ENCODE measurements at regions not wholly inside any gene's neighbourhood (a gene's known extent, or its start where the extent isn't known, plus 50 kb on each side); places are given as distances from the start of the nearest gene placed in this dataset.

- H3K27ac ChIP-seq, result no peak overlapping the region
- WGBS, 2 donors, result 82 to 86% methylated on average over 3 of the region's 3 CpGs
- no peak overlapping the region for H3K4me3 ChIP-seq
- intact Hi-C loops (cut with DNase I), result no loop called here
- no peaks in the 10 kb centered on the region for H3K4me1 ChIP-seq
- no peaks in the 10 kb centered on the region for H3K36me3 ChIP-seq
- no peaks in the 10 kb centered on the region for H3K27me3 ChIP-seq
- no peak for DNase-seq
- no peaks in the 10 kb centered on the region for H3K9me3 ChIP-seq
- no peak for TF ChIP-seq POLR2A (IDR thresholded peaks at IDR 0.05)
- no peak for TF ChIP-seq CTCF (IDR thresholded peaks at IDR 0.05)
These were observed 137.3 kb upstream of the CLNK start for GRCh38 chr4:10821826-10822225.

- no peak overlapping the region for H3K27ac ChIP-seq
- no peaks in the 10 kb centered on the region for H3K9me3 ChIP-seq
- H3K36me3 ChIP-seq, result no peaks in the 10 kb centered on the region
- H3K4me3 ChIP-seq, result no peak overlapping the region
- no peak for DNase-seq
- TF ChIP-seq CTCF (IDR thresholded peaks at IDR 0.05) (no peak), POLR2A (IDR thresholded peaks at IDR 0.05) (no peak)
- 82 to 92% methylated on average over 8 of the region's 8 CpGs for WGBS, 2 donors
- H3K27me3 ChIP-seq, result no peaks in the 10 kb centered on the region
- H3K4me1 ChIP-seq, result no peaks in the 10 kb centered on the region
- intact Hi-C loops (cut with DNase I), result no loop called here
These were observed 132.0 kb upstream of the CLNK start for GRCh38 chr4:10816571-10816970.

GRCh38 chr4:10811991-10812390 is 127.4 kb upstream of the CLNK start:
- no peaks in the 10 kb centered on the region for H3K36me3 ChIP-seq
- intact Hi-C loops (cut with DNase I), result no loop called here
- H3K27ac ChIP-seq, result no peak overlapping the region
- WGBS, 2 donors, result 37 to 44% methylated on average over 4 of the region's 4 CpGs
- H3K9me3 ChIP-seq, result no peaks in the 10 kb centered on the region
- no peak for DNase-seq
- TF ChIP-seq POLR2A (IDR thresholded peaks at IDR 0.05) (no peak), CTCF (IDR thresholded peaks at IDR 0.05) (no peak)
- no peaks in the 10 kb centered on the region for H3K27me3 ChIP-seq
- no peaks in the 10 kb centered on the region for H3K4me1 ChIP-seq
- H3K4me3 ChIP-seq, result no peak overlapping the region

- Histone ChIP-seq H3K4me1 (no peaks in the 10 kb centered on the region), H3K27me3 (no peaks in the 10 kb centered on the region), H3K9me3 (no peaks in the 10 kb centered on the region), H3K4me3 (no peak overlapping the region), H3K36me3 (no peaks in the 10 kb centered on the region), H3K27ac (no peak overlapping the region)
- no peak for TF ChIP-seq CTCF (IDR thresholded peaks at IDR 0.05)
- TF ChIP-seq POLR2A (IDR thresholded peaks at IDR 0.05), result no peak
- no peak for DNase-seq
- intact Hi-C loops (cut with DNase I), result no loop called here
- WGBS, 2 donors, result 76 to 80% methylated on average over 7 of the region's 7 CpGs
These were observed 125.8 kb upstream of the CLNK start for GRCh38 chr4:10810411-10810810.

GRCh38 chr4:10809905-10810304 is 125.3 kb upstream of the CLNK start:
- no peak overlapping the region for H3K4me3 ChIP-seq
- WGBS, 2 donors, result 81 to 83% methylated on average over 3 of the region's 3 CpGs
- no peaks in the 10 kb centered on the region for H3K4me1 ChIP-seq
- no peaks in the 10 kb centered on the region for H3K9me3 ChIP-seq
- no peak for DNase-seq
- H3K27me3 ChIP-seq, result no peaks in the 10 kb centered on the region
- H3K27ac ChIP-seq, result no peak overlapping the region
- no peaks in the 10 kb centered on the region for H3K36me3 ChIP-seq
- intact Hi-C loops (cut with DNase I), result no loop called here
- TF ChIP-seq CTCF (IDR thresholded peaks at IDR 0.05) (no peak), POLR2A (IDR thresholded peaks at IDR 0.05) (no peak)
